Muscle of back (tissue), 3 donors: ENCODE measurements at regions not wholly inside any gene's neighbourhood (a gene's known extent, or its start where the extent isn't known, plus 50 kb on each side); places are given as distances from the start of the nearest gene placed in this dataset.

Experiments used
- DNase-seq, 3 donors: peaks; one replicate each; pipeline versions ENCODE4 v3.0.0 to v3.0.0-alpha.2; 2013

DNA sequence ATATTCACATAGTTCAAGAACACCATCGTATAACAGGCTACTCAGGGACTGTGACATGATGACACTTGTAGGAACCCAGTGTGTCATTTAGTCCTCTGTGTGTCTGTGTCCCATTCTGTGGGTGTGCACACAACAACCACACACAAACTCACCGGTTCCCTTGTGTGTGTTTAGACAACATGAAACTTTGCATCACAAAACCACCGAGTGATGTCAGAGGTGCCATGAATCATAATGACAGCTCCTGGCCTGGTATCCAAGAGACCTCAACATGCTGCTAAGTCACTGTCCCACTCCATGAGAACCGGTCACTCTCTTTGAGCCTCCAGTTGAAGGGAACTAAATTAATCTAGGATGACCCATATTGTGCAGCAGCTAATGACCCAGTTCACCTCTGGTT, 421.3 kb downstream of the PREX1 start:
- no peak for DNase-seq

DNA sequence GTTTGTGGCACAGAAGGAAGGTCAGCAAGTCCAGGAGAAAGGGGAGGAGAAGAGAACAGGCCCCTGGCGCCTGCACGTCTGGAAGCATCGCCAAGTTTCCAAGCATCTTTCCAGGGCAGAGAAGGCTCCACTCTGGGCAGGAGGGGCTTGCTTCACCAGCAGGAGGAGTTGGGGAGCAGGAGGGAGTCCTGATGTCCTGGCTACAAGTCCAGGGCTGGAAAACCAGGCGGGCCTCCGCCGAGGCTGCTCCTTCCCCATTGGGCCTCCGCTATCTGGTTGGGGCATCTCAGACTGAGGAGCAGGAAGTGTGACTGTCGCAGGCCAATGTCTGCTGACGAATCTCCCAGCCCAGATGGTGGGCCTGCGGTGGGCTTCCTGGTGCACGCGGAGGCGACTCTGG, 421.9 kb downstream of the PREX1 start:
- no peak for DNase-seq

DNA sequence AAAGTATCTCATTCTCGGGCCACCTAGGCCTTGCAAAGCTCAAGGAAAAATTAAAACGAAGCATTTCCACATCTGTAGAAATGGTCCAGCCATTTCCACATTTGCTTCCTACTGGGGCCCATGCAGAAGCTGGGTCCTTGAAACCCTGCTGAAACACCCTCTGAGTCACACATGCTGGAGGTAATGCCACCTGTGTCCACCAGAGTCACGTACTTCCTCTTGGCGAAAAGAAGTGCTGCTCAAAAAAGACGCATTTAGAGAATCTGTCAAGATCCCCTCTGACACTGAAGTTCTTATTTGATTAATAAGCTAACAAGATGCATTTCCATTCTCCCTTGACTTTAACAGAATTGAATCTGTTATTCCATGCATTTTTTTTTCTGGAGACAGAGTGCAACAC, 423.2 kb downstream of the PREX1 start:
- DNase-seq, result no peak

DNA sequence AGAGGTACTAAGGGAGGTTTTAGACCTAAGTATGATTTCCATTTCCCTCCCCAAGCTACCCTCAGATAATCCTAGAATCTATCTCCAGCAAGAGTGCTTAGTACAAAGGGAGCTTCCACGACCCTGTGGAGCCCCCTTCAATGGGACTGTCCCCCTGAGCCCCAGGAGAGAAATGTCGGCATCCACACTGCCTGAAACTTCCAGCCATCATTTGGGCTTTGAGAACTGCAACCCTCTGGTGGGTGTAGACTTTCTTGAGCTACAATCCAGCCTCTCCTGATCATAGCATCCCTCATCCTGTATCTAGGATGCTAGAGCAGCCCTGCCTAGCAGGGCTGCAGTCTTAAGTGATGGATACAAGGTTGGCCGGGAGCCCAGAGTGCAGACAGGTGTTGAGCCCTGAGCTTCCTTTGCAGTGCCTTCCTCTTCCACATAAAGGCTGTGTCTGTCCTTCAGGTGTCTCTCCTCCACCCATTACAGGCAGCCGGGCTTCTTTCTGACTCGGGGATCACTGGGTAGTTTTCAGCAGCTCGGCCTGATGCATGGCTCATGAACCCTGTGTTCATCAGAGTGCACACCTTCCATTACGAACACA, 424.5 kb downstream of the PREX1 start:
- no peak for DNase-seq

DNA sequence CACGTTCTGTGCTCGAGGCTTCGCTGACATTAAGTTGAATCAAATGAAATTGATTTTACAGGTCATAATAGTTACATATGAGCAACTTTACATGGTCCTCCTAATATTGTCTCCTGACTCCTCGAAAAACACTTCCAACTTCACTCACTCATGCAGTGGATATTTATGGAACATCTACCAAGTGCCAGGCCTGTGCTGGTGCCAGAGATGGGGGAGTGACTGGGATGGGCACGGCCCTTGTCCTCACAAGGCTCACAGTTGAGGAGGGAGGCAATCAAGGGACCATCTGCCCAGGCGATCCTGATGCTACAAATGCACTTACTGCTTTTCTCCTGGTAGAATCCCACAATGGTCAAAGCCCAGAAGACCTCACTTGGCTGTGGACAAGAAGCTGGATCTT, 426.4 kb downstream of the PREX1 start:
- no peak for DNase-seq

DNA sequence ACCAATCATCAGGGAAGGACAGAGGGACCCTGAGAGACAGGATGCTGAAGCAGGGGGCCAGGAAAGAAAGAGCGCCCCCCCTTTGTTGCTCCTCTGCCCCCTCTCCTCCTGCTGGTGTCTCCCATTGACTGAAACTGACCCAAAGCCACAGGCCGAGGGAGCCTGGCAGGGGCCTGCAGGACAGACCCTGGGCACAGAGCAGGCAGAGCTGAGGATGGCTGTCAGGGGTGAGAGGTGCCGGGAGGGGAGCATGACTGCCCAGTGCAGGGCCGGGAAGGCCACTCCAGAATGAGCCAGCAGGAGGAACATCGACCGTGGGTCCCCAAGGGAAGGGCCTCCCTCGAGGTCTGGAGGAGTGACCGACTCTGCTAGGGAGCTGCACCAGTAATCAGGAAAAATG, 427.8 kb downstream of the PREX1 start:
- no peak for DNase-seq

DNA sequence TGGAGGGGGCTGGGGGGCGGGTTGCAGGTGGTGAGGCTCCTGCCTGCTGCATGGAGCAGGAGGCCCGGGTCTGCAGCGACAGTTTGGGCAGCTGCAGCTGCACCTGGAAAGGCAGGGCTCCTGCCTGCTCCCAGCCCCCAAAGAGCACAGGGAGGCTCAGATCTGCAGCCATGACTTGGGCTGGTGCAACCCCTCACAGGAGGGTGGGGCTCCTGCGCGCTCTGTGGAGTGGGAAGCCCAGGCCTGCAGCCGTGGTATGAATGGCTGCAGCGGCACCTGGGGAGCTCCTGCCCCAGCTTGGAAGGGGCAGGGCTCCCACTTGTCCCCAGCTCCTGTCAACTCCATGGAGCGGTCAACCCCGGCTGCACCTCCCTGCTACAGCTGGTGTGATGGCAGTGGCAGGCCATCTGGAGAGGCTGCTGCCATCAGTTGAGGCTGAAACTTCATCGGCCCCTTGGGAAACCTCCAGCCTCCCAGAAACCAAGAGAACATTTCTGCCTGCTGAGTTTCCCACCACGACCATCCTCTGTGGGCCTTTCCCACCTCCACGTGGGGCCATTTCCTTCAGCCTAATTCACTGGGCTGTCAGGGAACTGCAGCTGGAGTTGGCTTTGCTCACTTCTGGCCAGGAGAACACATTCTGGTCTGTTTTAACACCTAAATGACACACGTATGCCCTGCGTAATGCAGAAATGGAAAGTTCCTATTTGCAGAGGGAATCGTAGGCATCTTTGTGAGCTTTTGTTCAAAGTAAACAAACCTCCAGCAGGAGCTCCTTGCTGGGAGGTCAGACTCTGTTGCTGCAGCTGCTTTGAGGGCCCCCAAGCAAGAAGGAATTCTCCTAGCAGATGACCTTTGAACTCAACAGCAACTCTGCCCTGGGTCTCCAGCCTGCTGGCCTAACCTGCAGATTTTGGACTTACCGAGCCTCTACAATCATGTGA, 429.0 kb downstream of the PREX1 start:
- peak in 1 of 3 donors; percentile 63 for DNase-seq

DNA sequence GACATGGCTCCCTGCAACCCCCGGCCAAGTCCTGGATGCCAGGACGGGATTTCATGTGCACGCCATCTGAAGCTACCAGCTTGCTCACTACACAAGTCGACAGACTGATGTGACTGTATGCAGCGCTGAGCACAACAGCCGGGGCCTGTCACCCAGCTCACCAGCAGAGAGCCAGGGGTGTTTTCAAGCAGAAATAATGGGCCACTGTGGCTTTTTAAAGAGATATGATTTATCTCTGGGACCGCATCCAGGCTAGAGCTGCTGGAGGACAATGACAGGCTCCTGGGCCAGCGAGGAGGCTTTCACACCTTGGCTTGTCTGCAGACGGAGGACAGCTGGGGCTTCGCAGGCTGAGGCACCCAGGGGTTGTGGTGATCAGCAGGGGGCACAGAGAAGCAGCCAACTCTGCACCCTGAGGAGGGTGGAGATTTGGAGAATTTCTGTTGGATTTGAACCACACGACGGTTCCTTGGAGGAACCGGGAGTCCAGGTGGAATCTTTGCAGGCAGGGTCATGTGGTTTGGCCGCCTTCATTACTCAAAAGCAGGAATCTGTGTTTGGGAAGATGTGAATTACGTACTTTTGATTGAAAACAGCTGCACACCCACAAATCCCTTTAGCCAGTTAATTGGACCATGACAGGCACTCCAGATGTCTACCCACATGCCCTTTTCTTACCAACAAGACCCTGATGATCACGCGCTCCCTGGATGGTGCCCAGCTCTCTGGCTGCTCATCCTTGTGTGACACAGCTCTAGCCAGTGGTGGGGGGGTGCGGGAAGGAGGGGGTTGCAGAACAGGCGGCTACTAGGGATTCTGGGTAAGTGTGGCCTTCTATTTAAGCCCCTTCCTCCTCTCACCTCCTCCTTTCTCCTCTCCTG, 430.6 kb downstream of the PREX1 start:
- peak; percentile 47 to 78 (median 49) for DNase-seq

DNA sequence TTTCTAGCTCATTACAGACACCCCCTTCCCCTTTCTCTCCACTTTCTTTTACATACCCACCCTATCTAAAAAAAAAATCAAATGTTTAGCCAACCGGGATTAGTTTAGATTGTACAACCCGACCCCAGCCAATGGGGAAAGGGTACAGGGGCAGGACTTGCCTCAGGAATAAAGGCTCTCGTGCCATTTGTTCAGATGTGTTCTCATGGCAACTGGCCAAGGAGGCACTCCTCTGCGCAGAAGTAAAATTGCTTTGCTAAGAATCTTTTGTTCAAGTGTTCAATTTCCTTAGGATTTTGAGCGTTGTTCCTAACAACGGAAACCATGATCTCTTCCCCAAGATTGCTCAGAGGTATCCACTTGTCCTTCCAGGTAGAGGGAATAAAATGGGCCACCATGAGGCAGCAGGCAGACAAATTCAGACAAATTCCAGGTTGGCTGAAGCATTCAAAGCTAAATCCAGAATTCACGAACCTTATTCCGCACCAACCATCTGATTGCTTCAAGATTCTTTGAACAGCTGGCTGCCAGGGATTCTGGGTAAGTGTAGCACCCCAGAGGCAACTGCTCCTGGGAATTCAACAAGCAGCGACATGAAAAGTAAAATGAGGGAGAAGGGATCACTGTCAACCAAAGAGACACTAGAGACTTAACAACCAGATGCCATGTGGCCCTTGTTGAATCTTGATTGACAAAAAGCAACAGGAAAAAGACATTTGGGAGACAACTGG, 431.8 kb downstream of the PREX1 start:
- no peak for DNase-seq

DNA sequence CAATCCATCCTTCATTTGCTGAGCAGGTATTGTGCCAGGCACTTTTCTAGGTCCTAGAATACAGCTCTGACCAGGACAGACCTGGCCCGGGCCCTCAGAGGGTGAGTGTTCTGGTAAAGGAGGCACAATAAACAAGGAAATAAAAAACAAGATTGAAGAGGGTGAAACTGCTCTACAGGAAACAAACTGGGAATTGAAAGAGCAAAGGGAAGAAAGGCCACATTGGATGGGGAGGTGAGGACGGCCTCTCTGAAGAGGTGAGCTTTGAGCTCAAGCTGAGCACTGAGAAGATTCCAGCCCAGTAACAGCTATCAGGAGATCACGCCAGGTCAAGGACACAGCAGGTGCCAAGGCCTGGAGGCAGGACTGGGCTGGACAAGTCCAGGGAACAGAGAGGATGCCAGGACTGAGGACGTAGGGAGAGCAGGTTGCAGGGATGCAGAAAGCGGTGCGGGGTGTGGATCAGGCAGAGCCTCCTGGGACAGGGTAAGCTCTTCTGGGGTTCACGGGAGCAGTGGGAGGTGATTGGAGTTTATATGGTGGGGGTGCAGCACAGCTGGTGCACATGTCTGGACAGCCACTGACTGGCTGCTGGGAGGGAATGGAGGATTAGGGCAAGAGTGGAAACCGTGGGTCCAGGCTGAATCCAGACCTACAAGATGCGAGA, 433.3 kb downstream of the PREX1 start:
- no peak for DNase-seq

DNA sequence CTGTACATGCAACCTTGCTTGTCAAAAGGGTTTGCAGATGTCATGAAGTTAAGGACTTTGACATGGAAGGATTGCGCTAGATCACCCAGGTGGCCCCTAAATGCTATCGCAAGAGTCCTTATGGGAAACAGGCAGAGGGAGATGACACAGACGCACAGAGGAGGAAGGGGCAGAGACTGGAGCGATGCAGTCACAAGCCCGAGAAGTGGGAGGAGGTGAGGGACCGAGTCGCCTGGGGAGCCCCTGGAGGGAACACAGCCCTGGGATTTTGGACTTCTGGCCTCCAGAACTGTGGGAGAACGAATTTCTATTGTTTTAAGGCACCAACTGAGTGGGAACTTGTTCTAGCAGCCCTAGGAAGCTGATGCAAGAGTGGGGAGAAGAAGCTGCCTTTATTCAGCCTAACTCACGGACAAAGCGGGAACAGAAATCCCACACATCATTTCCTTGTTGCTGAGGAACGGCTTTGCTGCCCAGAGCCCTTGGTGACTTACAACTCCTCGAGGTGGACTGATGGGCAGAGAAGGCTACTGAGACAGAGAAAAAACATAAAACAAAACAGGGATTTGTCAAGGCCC, 434.0 kb downstream of the PREX1 start:
- DNase-seq, result no peak

DNA sequence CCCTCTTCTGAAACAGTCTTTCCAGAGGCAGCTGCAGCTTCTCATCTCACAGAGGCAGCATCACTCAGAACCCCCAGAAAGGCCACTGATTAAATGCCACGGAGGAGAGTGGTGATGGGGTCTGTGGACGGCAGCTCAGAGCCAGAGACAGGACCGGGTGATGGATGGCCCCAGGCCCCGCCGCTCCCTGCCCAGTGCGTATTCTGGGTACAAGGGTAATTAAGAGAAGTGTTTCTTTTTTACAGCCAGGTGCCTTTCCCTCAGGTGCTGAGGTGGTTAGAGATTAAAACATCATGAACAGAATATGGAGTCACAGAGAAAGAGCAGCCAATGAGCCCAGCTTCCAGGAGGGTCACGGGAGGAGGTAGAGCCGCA, 434.5 kb downstream of the PREX1 start:
- no peak for DNase-seq

DNA sequence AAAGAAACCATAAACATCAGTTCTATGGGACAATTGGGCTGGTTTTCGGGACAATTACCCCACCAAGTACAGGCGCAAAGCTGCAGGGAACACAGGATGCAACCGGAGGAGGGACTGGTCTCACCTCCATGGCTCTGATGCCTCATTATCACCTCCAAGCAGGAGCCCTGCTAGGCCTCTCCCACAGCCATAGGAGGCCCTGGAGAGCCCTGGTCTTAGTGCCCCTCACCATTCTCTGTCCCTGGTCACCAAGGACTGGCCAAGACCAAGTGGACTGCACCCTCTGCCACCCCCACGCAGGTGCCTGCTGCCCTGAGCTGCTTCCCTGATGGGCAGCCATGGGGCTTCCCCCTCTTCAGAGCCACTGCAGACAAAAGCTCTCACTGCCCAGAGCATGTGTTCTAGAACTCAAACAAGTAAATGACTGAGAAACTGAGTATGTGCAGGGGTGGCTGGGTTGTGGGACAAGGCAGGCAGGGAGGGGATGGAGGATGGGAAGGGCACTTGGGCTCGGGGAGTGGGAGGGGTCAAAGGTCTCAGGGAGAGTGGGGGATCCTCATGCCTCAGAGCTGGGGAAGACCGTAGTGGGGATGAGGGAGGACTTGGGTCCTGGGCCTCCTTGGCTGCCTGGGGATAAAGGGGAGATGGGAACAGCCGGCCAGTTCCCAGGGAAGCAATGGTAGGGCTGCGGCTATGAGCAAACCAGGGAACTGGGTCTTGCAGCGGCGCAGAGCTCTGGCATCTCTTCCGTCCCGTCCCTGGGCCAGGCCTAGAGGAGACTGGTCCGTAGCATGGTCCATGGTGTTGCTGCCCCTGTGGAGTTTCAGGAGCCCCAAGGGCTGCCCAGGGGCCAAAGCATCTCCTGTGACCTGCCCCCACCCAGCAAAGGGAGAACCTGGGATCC, 435.1 kb downstream of the PREX1 start:
- DNase-seq, result no peak

DNA sequence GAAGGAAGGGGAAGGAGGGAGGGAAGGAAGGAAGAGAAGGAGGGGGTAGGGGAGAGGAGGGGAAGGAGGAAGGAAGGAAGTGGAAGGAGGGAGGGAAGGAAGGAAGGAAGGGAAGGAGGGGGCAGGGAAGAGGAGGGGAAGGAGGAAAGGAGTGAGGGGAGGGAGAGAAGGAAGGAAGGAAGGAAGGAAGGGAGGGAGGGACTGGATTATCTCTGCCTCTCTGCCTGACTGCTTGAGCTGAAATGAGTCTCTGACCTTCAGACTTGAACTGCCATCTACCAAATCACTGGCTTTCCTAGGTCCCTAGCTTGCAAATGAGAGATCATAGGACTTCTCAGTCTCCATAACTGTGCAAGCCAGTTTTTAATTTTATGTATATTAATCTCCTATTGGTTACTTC, 436.8 kb downstream of the PREX1 start:
- DNase-seq, result no peak

DNA sequence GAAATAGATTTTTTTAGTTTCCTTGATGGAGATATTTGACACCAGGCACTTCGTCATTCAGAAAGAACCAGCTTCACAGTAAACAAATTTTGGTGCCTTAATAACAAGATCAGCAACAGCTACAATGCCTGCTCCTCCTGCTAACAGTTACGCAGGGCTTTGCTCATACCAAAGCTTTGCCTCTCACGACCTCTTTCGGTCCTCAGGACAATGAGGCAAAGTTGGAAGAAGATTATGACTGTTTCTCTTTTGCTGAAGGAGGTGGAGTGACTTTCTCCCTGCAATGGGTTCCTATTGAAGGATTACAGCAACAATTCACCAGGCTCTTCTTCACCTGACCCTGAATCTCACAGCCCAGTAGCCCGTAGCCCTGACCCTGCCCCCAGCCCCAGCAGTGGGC, 440.1 kb downstream of the PREX1 start:
- DNase-seq, result no peak

DNA sequence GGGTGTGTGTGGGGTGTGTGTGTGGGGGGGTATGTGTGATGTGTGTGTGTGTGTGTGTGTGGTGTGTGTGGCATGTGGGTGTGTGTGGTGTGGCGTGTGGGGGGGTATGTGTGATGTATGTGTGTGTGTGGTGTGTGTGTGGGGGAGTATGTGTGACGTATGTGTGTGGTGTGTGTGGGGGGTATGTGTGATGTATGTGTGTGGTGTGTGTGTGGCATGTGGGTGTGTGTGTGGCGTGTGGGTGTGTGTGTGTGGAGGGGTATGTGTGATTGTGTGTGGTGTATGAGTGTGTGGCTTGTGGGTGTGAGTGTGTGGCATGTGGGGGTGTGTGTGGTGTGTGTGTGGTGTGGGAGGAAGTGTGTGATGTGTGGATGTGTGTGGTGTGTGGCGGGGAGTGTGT, 442.3 kb downstream of the PREX1 start:
- no peak for DNase-seq

DNA sequence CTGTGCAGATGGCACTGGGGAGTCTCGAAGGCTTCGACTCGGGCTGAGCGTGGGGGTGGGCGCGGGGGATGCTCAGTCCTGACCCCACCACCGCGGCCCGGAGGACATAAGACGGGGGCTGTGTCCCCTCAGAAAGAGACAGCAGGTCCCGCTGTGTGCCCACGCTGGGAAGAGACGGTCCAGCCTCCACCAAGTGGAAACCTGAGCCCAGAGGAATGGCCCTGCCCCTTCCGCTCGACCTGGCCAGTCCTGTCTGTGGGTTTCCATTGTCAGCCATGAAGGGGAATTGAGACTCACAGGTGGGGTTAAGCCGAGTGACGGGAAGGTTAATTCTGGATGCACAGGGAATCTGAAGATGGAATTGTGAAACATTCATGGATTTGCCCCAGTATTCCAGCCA, 442.7 kb downstream of the PREX1 start:
- no peak for DNase-seq

DNA sequence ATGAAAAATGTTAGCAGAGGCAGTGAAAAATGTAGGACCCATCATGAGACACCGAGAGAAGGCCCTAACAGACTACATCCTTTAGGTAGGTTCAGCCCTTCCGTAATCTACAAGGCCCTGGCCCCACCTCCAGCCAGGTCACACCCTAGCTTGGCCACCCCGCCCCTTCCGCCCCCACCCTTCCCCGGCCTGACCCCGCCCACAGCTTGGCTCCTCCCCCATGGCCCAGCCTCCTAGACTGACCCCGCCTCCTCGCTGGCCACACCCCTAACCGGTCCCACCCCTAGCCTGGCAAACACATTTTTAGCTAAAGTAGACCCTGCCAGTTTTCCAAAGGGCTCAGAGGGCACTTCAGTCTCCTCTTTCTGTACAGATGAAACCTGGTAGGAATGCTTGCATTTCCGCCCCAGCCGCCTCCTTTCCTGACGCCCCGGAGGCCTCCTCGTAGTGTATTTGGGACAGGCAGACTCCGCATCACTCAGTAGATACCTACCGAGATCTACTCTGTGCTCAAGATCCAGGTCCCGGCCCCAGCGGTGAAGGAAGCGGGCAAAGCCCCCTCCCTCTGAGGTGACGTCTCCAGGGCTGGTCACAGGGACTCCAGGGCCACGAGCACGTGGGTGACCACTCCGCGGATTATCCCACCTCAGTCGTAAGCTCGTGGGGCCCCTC, 443.5 kb downstream of the PREX1 start:
- no peak for DNase-seq

DNA sequence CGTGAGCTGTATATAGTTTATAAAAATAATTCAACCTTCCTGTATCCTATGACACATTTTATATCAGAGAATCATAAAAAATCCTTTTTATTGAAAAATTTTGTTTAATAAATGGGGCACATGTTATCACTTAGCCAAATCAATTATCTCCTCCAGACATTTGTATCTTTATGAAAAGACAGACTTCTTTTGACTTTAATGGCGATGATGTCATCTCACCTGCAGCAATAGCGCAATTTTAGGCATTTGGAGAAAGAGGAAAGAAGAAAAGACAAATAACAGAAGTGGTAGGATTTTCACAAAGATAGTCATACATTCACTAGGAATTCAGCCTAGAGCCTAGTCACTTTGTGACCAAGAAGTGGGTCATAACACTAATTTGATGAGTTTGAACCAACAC, 444.5 kb downstream of the PREX1 start:
- DNase-seq, result no peak
